ENCODE measurements at regions not wholly inside any gene's neighbourhood (a gene's known extent, or its start where the extent isn't known, plus 50 kb on each side); places are given as distances from the start of the nearest gene placed in this dataset.

GRCh38 chr3:87895983-87896382, 162.8 kb downstream of the CGGBP1 start:
- TF ChIP-seq CTCF (IDR thresholded peaks at IDR 0.05) (no peak), POLR2AphosphoS5 (IDR thresholded peaks at IDR 0.05) (no peak), POLR2A (IDR thresholded peaks at IDR 0.05) (no peak), EP300 (IDR thresholded peaks at IDR 0.05; ENCODE audit: low read depth) (no peak)
